ENCODE measurements at regions not wholly inside any gene's neighbourhood (a gene's known extent, or its start where the extent isn't known, plus 50 kb on each side); places are given as distances from the start of the nearest gene placed in this dataset.

DNA sequence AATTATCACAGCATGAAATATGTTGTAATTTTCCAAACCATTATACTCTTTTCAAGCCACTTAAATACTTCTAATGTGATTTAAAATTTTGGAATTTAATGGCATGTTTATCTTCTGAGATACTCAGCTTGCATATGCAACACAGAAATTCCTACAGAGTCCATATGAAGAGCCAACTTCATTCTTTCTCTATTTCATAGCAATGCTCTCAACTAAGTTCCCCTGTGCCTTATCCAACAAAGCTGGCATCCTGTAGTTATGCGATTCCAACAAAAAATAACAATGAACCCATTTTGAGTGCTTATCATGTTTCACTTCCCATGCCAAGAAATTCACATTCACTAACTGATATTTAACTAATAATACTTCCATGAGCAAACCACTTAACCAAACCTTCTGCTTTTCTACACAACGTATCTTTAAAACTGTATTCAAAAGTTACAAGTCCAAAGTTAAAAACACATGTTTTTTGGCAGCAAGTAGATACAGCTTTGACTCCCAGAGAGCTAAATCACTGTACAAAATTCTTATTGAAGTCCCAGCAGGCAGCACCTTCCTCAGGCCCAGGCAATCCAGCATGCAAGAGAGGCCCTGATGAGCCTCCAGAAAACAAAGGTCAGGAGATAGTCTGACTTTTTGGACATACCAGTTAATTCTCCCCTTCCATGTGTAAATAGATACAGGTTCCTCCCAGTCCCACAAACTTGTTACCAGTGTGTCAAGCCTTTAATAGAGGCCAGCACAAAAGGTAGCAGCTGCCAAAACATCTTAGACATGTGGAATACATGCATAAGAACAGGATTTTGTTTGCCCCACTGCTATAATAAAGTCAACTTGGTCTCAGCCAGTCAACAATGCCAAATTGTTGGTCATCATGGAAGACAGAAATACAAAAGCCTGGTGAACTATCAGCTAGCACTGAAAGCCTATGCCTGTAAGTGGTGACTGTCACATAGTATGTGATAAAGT lies 113.1 kb upstream of the WDR75 start:
- ChIA-PET POLR2A (ENCODE audit: unreplicated experiment) (no interaction called here), CTCF (interaction anchor here (0.6 kb wide), 1 partner anchor 245 kb away, joined by 4 read pairs; no protein-coding TSS in a partner anchor)
- no peak overlapping the region; the same call in 1 of the 2 replicates for H3K4me2 ChIP-seq (ENCODE audit: low read depth, low read length)
- H2BK120ac ChIP-seq (ENCODE audit: low read depth, low read length), result peak overlapping the region; percentile 37; the same call in 1 of the 2 replicates
- H3K4me3 ChIP-seq (ENCODE audit: insufficient read depth, low read depth, low read length), result no peak overlapping the region
- no peaks in the 10 kb centered on the region for H3K9me1 ChIP-seq (ENCODE audit: insufficient read depth, low read length)
- H3K27ac ChIP-seq (ENCODE audit: insufficient read depth, low read length), result peak overlapping the region; percentile 15; the same call in 1 of the 2 replicates
- peak overlapping the region; percentile 88; the same call in 1 of the 2 replicates for H4K5ac ChIP-seq (ENCODE audit: low read depth, low read length)
- peak overlapping the region; percentile 89; the same call in 1 of the 2 replicates for H3K18ac ChIP-seq (ENCODE audit: low read depth, low read length)
- TF ChIP-seq RCOR1 (IDR thresholded peaks at IDR 0.05; ENCODE audit: insufficient replicate concordance, low read length) (no peak), RFX5 (IDR thresholded peaks at IDR 0.05; ENCODE audit: low read depth, low read length) (no peak), MAZ (IDR thresholded peaks at IDR 0.05; ENCODE audit: borderline replicate concordance, low read depth, low read length) (no peak)
- TF ChIP-seq, protein P1, sequence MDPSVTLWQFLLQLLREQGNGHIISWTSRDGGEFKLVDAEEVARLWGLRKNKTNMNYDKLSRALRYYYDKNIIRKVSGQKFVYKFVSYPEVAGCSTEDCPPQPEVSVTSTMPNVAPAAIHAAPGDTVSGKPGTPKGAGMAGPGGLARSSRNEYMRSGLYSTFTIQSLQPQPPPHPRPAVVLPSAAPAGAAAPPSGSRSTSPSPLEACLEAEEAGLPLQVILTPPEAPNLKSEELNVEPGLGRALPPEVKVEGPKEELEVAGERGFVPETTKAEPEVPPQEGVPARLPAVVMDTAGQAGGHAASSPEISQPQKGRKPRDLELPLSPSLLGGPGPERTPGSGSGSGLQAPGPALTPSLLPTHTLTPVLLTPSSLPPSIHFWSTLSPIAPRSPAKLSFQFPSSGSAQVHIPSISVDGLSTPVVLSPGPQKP (IDR thresholded peaks at IDR 0.05; ENCODE audit: borderline replicate concordance, low read depth, low read length), result no peak
- DNase-seq (peak; percentile 37), ATAC-seq (ENCODE audit: low read depth) (peak; percentile 44)
- H2BK5ac ChIP-seq (ENCODE audit: low read depth, low read length, poor library complexity, severe bottlenecking), result peak overlapping the region; percentile 83
- 0 out of 3 replicates have a peak overlapping the region, but pooled peaks have one; percentile 20 for H2BK15ac ChIP-seq (ENCODE audit: low read depth, low read length)
- no peaks in the 10 kb centered on the region for H3K27me3 ChIP-seq (ENCODE audit: control insufficient read depth, insufficient read depth, low read length)
- no peaks in the 10 kb centered on the region for H4K20me1 ChIP-seq (ENCODE audit: insufficient read depth, low read length)
- no peaks in the 10 kb centered on the region for H3K9me3 ChIP-seq (ENCODE audit: control insufficient read depth, insufficient read depth, low read length)
- peak overlapping the region in 1 of 2 experiments; percentile 18; a peak in 2 of 4 replicates for H4K8ac ChIP-seq (ENCODE audit: low read depth in 2 of 2, low read length in 2 of 2)
- no peak overlapping the region for H2AK9ac ChIP-seq (replicated peaks; ENCODE audit: low read depth, low read length, poor library complexity)
- in situ Hi-C loops (cut with MboI; ENCODE audit: low sequenced_read_pairs), result no loop called here
- peak overlapping the region; percentile 28; the same call in 1 of the 2 replicates for H3K14ac ChIP-seq (replicated peaks; ENCODE audit: low read depth, low read length)
- no peaks in the 10 kb centered on the region for H3K36me3 ChIP-seq (ENCODE audit: control insufficient read depth, insufficient read depth, low read length)
- peak overlapping the region; percentile 32 for H2AFZ ChIP-seq (replicated peaks; ENCODE audit: low read length, poor library complexity)
- dilution Hi-C loops (cut with HindIII; ENCODE audit: low sequenced_read_pairs, unreplicated experiment), result no loop called here
- BruUV-seq (replicated peaks), result no TSS peak
- H3K79me1 ChIP-seq (ENCODE audit: low read depth in 1 of 2, low read length in 2 of 2), result no peaks in the 10 kb centered on the region
- H3K9ac ChIP-seq (ENCODE audit: low read depth, low read length), result no peak overlapping the region
- no peak overlapping the region for H3K23ac ChIP-seq (ENCODE audit: low read depth, low read length)
- WGBS, 2 experiments (ENCODE audit: extremely low coverage in 2 of 2, insufficient read length in 1 of 2), result 56% methylated on average over 1 of the region's 2 CpGs; no CpG with 5 or more reads in 1 of the 2 experiments
- H2BK20ac ChIP-seq (ENCODE audit: low read depth, low read length), result peak overlapping the region; percentile 50; the same call in 1 of the 2 replicates
- peak overlapping the region; percentile 12; the same call in 1 of the 2 replicates for H4K91ac ChIP-seq (ENCODE audit: insufficient read depth, low read depth, low read length)
- H3K4me1 ChIP-seq (ENCODE audit: control insufficient read depth, insufficient read depth, low read length), result peaks cover 5% of the 10 kb centered on the region; the same call in 1 of the 2 replicates
- peak overlapping the region; percentile 21; the same call in 1 of the 2 replicates for H3K4ac ChIP-seq (ENCODE audit: low read depth, low read length)
- H3K56ac ChIP-seq (ENCODE audit: extremely low read depth, insufficient read depth, low read length), result no peak overlapping the region
- intact Hi-C loops (cut with micrococcal nuclease), result no loop called here
- peak overlapping the region; percentile 57; the same call in 1 of the 2 replicates for H2AK5ac ChIP-seq (ENCODE audit: low read depth, low read length)

Measured in IMR-90 (cell line).